ENCODE measurements at regions not wholly inside any gene's neighbourhood (a gene's known extent, or its start where the extent isn't known, plus 50 kb on each side); places are given as distances from the start of the nearest gene placed in this dataset.

DNA sequence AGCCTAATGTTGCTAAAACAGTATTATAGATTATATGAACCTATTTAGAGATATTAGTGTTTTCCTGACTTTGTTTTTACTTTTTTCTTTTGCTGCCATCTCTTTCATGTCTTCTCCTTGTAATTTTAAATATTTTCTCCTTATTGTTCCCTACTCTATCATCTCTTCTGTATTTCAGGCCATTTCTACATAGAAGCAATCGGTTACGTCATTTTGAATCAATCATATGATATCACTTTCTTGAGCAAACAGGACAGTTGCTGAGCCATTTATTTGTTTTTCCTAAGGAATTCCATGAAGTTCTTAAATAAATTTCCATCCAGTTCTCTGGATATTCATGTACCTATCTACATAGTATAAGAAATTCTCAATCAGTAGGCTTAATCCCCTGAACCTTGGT is 287.2 kb downstream of the NUF2 start:
- no peak for DNase-seq (ENCODE audit: low read depth, low spot score)
- Histone ChIP-seq H3K36me3 (ENCODE audit: control insufficient read depth, insufficient read depth, low read length) (no peaks in the 10 kb centered on the region), H3K4me3 (ENCODE audit: low read depth in 2 of 2, low read length in 2 of 2) (no peak overlapping the region), H3K27ac (ENCODE audit: low read length) (no peak overlapping the region), H3K4me1 (ENCODE audit: control insufficient read depth, insufficient read depth, low read length) (no peaks in the 10 kb centered on the region), H3K9me3 (ENCODE audit: control insufficient read depth, insufficient read depth, low read depth, low read length) (no peaks in the 10 kb centered on the region), H3K27me3 (ENCODE audit: control insufficient read depth, insufficient read depth, low read length) (no peaks in the 10 kb centered on the region)
- intact Hi-C loops (cut with micrococcal nuclease; ENCODE audit: unreplicated experiment) (no loop called here), in situ Hi-C loops (cut with HindIII; ENCODE audit: low pct_unique_long_range_greater_than_20kb, low sequenced_read_pairs) (no loop called here)
- POLR2A ChIA-PET: no interaction called here
- no peak for ATAC-seq
- no peak for TF ChIP-seq SIN3A (IDR thresholded peaks at IDR 0.05; ENCODE audit: borderline replicate concordance, insufficient read depth, low read depth, low read length)
- TF ChIP-seq, protein P1, sequence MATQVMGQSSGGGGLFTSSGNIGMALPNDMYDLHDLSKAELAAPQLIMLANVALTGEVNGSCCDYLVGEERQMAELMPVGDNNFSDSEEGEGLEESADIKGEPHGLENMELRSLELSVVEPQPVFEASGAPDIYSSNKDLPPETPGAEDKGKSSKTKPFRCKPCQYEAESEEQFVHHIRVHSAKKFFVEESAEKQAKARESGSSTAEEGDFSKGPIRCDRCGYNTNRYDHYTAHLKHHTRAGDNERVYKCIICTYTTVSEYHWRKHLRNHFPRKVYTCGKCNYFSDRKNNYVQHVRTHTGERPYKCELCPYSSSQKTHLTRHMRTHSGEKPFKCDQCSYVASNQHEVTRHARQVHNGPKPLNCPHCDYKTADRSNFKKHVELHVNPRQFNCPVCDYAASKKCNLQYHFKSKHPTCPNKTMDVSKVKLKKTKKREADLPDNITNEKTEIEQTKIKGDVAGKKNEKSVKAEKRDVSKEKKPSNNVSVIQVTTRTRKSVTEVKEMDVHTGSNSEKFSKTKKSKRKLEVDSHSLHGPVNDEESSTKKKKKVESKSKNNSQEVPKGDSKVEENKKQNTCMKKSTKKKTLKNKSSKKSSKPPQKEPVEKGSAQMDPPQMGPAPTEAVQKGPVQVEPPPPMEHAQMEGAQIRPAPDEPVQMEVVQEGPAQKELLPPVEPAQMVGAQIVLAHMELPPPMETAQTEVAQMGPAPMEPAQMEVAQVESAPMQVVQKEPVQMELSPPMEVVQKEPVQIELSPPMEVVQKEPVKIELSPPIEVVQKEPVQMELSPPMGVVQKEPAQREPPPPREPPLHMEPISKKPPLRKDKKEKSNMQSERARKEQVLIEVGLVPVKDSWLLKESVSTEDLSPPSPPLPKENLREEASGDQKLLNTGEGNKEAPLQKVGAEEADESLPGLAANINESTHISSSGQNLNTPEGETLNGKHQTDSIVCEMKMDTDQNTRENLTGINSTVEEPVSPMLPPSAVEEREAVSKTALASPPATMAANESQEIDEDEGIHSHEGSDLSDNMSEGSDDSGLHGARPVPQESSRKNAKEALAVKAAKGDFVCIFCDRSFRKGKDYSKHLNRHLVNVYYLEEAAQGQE (IDR thresholded peaks at IDR 0.05; ENCODE audit: insufficient read depth in 1 of 2, low read depth in 2 of 2, low read length in 1 of 2): no peak
- TF ChIP-seq, protein P2, sequence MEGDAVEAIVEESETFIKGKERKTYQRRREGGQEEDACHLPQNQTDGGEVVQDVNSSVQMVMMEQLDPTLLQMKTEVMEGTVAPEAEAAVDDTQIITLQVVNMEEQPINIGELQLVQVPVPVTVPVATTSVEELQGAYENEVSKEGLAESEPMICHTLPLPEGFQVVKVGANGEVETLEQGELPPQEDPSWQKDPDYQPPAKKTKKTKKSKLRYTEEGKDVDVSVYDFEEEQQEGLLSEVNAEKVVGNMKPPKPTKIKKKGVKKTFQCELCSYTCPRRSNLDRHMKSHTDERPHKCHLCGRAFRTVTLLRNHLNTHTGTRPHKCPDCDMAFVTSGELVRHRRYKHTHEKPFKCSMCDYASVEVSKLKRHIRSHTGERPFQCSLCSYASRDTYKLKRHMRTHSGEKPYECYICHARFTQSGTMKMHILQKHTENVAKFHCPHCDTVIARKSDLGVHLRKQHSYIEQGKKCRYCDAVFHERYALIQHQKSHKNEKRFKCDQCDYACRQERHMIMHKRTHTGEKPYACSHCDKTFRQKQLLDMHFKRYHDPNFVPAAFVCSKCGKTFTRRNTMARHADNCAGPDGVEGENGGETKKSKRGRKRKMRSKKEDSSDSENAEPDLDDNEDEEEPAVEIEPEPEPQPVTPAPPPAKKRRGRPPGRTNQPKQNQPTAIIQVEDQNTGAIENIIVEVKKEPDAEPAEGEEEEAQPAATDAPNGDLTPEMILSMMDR (IDR thresholded peaks at IDR 0.05): no peak
- TF ChIP-seq POLR2AphosphoS5 (IDR thresholded peaks at IDR 0.05; ENCODE audit: low read depth, low read length): no peak
- no peak for TF ChIP-seq TCF7L2 (IDR thresholded peaks at IDR 0.05; ENCODE audit: low read depth, low read length)
- BruUV-seq (replicated peaks): no TSS peak
- CTCF ChIA-PET: no interaction called here

DNA sequence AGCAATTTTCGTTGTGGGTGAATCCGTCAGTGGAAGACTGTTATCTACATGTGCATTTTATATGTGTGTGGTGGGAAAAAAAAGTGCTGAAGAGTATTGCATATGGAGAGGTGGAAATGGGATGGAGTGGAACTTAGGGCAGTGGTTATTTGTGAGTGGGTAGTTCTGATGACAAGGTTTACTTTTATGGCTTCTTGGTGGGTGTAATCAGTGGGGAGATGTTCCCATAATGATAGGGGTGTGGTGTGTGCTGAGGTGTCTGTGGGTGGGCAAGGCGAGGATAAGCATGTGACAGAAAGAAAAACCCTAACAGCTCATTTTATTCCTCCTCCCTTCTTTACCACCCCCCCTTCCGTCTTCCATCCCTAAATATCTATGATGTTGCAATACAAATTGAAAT is 288.1 kb downstream of the NUF2 start:
- Histone ChIP-seq H3K27ac (ENCODE audit: low read length) (no peak overlapping the region), H3K4me1 (ENCODE audit: control insufficient read depth, insufficient read depth, low read length) (no peaks in the 10 kb centered on the region), H3K27me3 (ENCODE audit: control insufficient read depth, insufficient read depth, low read length) (no peaks in the 10 kb centered on the region), H3K9me3 (ENCODE audit: control insufficient read depth, insufficient read depth, low read depth, low read length) (no peaks in the 10 kb centered on the region), H3K36me3 (ENCODE audit: control insufficient read depth, insufficient read depth, low read length) (no peaks in the 10 kb centered on the region), H3K4me3 (ENCODE audit: low read depth in 2 of 2, low read length in 2 of 2) (no peak overlapping the region)
- ChIA-PET CTCF (no interaction called here), POLR2A (no interaction called here)
- TF ChIP-seq, protein P2 (IDR thresholded peaks at IDR 0.05): no peak
- TF ChIP-seq POLR2AphosphoS5 (IDR thresholded peaks at IDR 0.05; ENCODE audit: low read depth, low read length) (no peak), SIN3A (IDR thresholded peaks at IDR 0.05; ENCODE audit: borderline replicate concordance, insufficient read depth, low read depth, low read length) (no peak), TCF7L2 (IDR thresholded peaks at IDR 0.05; ENCODE audit: low read depth, low read length) (no peak)
- TF ChIP-seq, protein P1 (IDR thresholded peaks at IDR 0.05; ENCODE audit: insufficient read depth in 1 of 2, low read depth in 2 of 2, low read length in 1 of 2): no peak
- intact Hi-C loops (cut with micrococcal nuclease; ENCODE audit: unreplicated experiment) (no loop called here), in situ Hi-C loops (cut with HindIII; ENCODE audit: low pct_unique_long_range_greater_than_20kb, low sequenced_read_pairs) (no loop called here)
- no TSS peak for BruUV-seq (replicated peaks)
- DNase-seq (ENCODE audit: low read depth, low spot score) (no peak), ATAC-seq (no peak)
